ENCODE measurements at regions not wholly inside any gene's neighbourhood (a gene's known extent, or its start where the extent isn't known, plus 50 kb on each side); places are given as distances from the start of the nearest gene placed in this dataset.

- Histone ChIP-seq H3K27ac (no peak overlapping the region), H3K36me3 (no peaks in the 10 kb centered on the region), H3K4me1 (no peaks in the 10 kb centered on the region), H3K4me3 (no peak overlapping the region), H3K9me3 (no peaks in the 10 kb centered on the region), H3K27me3 (no peaks in the 10 kb centered on the region)
- DNase-seq (no peak), ATAC-seq (no peak)
- intact Hi-C loops (cut with DNase I): no loop called here
- no peak for TF ChIP-seq CTCF (IDR thresholded peaks at IDR 0.05)
These were observed 330.6 kb downstream of the VPS13C start for GRCh38 chr15:61729646-61730045.

- no peak for TF ChIP-seq CTCF (IDR thresholded peaks at IDR 0.05)
- Histone ChIP-seq H3K27me3 (no peaks in the 10 kb centered on the region), H3K4me1 (no peaks in the 10 kb centered on the region), H3K4me3 (no peak overlapping the region), H3K27ac (no peak overlapping the region), H3K9me3 (no peaks in the 10 kb centered on the region), H3K36me3 (no peaks in the 10 kb centered on the region)
- DNase-seq (no peak), ATAC-seq (no peak)
- intact Hi-C loops (cut with DNase I): no loop called here
These were observed 334.1 kb downstream of the VPS13C start for GRCh38 chr15:61726166-61726565.

- Histone ChIP-seq H3K4me1 (no peaks in the 10 kb centered on the region), H3K9me3 (no peaks in the 10 kb centered on the region), H3K27ac (no peak overlapping the region), H3K4me3 (no peak overlapping the region), H3K36me3 (no peaks in the 10 kb centered on the region), H3K27me3 (no peaks in the 10 kb centered on the region)
- ATAC-seq (no peak), DNase-seq (no peak)
- intact Hi-C loops (cut with DNase I): no loop called here
- TF ChIP-seq CTCF (IDR thresholded peaks at IDR 0.05): no peak
These were observed 335.0 kb downstream of the VPS13C start for GRCh38 chr15:61725251-61725650.

GRCh38 chr15:61724251-61724939 is 335.9 kb downstream of the VPS13C start:
- Histone ChIP-seq H3K27me3 (no peaks in the 10 kb centered on the region), H3K36me3 (no peaks in the 10 kb centered on the region), H3K9me3 (no peaks in the 10 kb centered on the region), H3K27ac (no peak overlapping the region), H3K4me1 (no peaks in the 10 kb centered on the region), H3K4me3 (no peak overlapping the region)
- intact Hi-C loops (cut with DNase I): no loop called here
- TF ChIP-seq CTCF (IDR thresholded peaks at IDR 0.05): no peak
- DNase-seq: peak in 1 of 4 donors; percentile 60
- ATAC-seq: no peak

- Histone ChIP-seq H3K4me1 (no peaks in the 10 kb centered on the region), H3K4me3 (no peak overlapping the region), H3K27ac (no peak overlapping the region), H3K36me3 (no peaks in the 10 kb centered on the region), H3K9me3 (no peaks in the 10 kb centered on the region), H3K27me3 (no peaks in the 10 kb centered on the region)
- no peak for DNase-seq
- ATAC-seq: no peak
- TF ChIP-seq CTCF (IDR thresholded peaks at IDR 0.05): no peak
- intact Hi-C loops (cut with DNase I): no loop called here
These were observed 338.8 kb downstream of the VPS13C start for GRCh38 chr15:61721418-61721817.

All from left lung (tissue), 4 donors.